HUDEP-2 (cell line): ENCODE measurements at regions not wholly inside any gene's neighbourhood (a gene's known extent, or its start where the extent isn't known, plus 50 kb on each side); places are given as distances from the start of the nearest gene placed in this dataset.

Experiments
- DNase-seq, 76 experiments: peaks; one replicate each; lab custom pipeline; 2025; ENCODE audit not compliant: unreplicated experiment in 76 of 76; lab: John Stamatoyannopoulos, UW

GRCh38 chr3:117531078-117531767 is 821.6 kb downstream of the TUSC7 start:
- no peak for DNase-seq

GRCh38 chr3:117532268-117532667 is 822.7 kb downstream of the TUSC7 start:
- DNase-seq: no peak

- DNase-seq: no peak
These were observed 824.6 kb downstream of the TUSC7 start for GRCh38 chr3:117534138-117534537.

- no peak for DNase-seq
These were observed 826.4 kb downstream of the TUSC7 start for GRCh38 chr3:117536006-117536405.

GRCh38 chr3:117537949-117538348 is 828.4 kb downstream of the TUSC7 start:
- no peak for DNase-seq

GRCh38 chr3:117539729-117540128 is 830.1 kb downstream of the TUSC7 start:
- no peak for DNase-seq

GRCh38 chr3:117540597-117540996 is 831.0 kb downstream of the TUSC7 start:
- no peak for DNase-seq

GRCh38 chr3:117541721-117542120 is 832.1 kb downstream of the TUSC7 start:
- DNase-seq: no peak

GRCh38 chr3:117543521-117543920 is 833.9 kb downstream of the TUSC7 start:
- no peak for DNase-seq

GRCh38 chr3:117545484-117545883 is 835.9 kb downstream of the TUSC7 start:
- DNase-seq: no peak

- no peak for DNase-seq
These were observed 838.5 kb downstream of the TUSC7 start for GRCh38 chr3:117547956-117548550.

- DNase-seq: no peak
These were observed 839.0 kb downstream of the TUSC7 start for GRCh38 chr3:117548600-117548999.

- DNase-seq: no peak
These were observed 840.1 kb downstream of the TUSC7 start for GRCh38 chr3:117549716-117550115.

GRCh38 chr3:117550766-117551165 is 841.2 kb downstream of the TUSC7 start:
- DNase-seq: no peak

GRCh38 chr3:117553461-117553860 is 843.9 kb downstream of the TUSC7 start:
- DNase-seq: no peak

GRCh38 chr3:117556646-117557407 is 847.2 kb downstream of the TUSC7 start:
- no peak for DNase-seq

GRCh38 chr3:117557464-117558090 is 848.0 kb downstream of the TUSC7 start:
- DNase-seq: no peak

- DNase-seq: no peak
These were observed 849.1 kb downstream of the TUSC7 start for GRCh38 chr3:117558681-117559080.

GRCh38 chr3:117562000-117562399 is 852.4 kb downstream of the TUSC7 start:
- no peak for DNase-seq

GRCh38 chr3:117563063-117563462 is 853.5 kb downstream of the TUSC7 start:
- no peak for DNase-seq

- no peak for DNase-seq
These were observed 856.2 kb downstream of the TUSC7 start for GRCh38 chr3:117565777-117566176.
